Sigmoid colon (tissue), 4 donors: ENCODE measurements at regions not wholly inside any gene's neighbourhood (a gene's known extent, or its start where the extent isn't known, plus 50 kb on each side); places are given as distances from the start of the nearest gene placed in this dataset.

ENCODE experiments used
- EP300 ChIP-seq, 4 donors: sonication (generic); formaldehyde crosslinking; IDR thresholded peaks; one replicate each; pipeline ENCODE4 v1.6.1; 2017; ENCODE audit warnings: antibody characterized with exemption in 4 of 4
- POLR2A ChIP-seq, 2 donors: fragments of 450-650 bp; IDR thresholded peaks; one replicate each; pipeline ENCODE4 v1.6.1; 2016; ENCODE audit warnings: antibody characterized with exemption in 2 of 2, mild to moderate bottlenecking in 2 of 2, moderate library complexity in 2 of 2
- POLR2AphosphoS5 ChIP-seq, 4 donors: sonication (generic); formaldehyde crosslinking; IDR thresholded peaks; one replicate each; pipeline ENCODE4 v1.6.1; 2017; ENCODE audit warnings: antibody characterized with exemption in 4 of 4
- TF ChIP-seq, protein P1 (sequence below), 4 experiments: fragments of 450-650 bp in 3 of 4; fragments of 200-600 bp in 1 of 4; IDR thresholded peaks; one replicate each; pipeline ENCODE4 v1.5.1; 2016 to 2019; ENCODE audit warnings: antibody characterized with exemption in 4 of 4, mild to moderate bottlenecking in 3 of 4, moderate library complexity in 2 of 4

DNA sequence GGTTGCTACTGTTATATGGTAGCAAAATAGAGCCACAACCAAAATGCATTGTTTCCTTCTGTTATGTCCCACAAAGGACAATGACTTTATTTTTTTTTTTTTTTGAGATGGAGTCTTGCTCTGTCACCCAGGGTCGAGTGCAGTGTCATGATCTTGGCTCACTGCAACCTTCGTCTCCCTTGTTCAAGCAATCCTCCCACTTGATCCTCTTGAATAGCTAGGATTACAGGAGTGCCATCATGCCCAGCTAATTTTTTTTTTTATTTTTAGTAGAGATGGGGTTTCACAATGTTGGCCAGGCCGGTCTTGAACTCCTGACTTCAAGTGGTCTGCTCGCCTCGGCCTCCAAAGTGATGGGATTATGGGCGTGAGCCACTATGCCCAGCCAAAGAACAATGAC lies 527.7 kb upstream of the SGCD start:
- TF ChIP-seq, protein P1, sequence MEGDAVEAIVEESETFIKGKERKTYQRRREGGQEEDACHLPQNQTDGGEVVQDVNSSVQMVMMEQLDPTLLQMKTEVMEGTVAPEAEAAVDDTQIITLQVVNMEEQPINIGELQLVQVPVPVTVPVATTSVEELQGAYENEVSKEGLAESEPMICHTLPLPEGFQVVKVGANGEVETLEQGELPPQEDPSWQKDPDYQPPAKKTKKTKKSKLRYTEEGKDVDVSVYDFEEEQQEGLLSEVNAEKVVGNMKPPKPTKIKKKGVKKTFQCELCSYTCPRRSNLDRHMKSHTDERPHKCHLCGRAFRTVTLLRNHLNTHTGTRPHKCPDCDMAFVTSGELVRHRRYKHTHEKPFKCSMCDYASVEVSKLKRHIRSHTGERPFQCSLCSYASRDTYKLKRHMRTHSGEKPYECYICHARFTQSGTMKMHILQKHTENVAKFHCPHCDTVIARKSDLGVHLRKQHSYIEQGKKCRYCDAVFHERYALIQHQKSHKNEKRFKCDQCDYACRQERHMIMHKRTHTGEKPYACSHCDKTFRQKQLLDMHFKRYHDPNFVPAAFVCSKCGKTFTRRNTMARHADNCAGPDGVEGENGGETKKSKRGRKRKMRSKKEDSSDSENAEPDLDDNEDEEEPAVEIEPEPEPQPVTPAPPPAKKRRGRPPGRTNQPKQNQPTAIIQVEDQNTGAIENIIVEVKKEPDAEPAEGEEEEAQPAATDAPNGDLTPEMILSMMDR (IDR thresholded peaks at IDR 0.05): no peak
- TF ChIP-seq POLR2A (IDR thresholded peaks at IDR 0.05) (no peak), EP300 (IDR thresholded peaks at IDR 0.05) (no peak), POLR2AphosphoS5 (IDR thresholded peaks at IDR 0.05) (no peak)
